CD4-positive, alpha-beta T cell treated with Interleukin-1 beta for 1 hour (primary cell): ENCODE measurements at regions not wholly inside any gene's neighbourhood (a gene's known extent, or its start where the extent isn't known, plus 50 kb on each side); places are given as distances from the start of the nearest gene placed in this dataset.

Experiments
- DNase-seq, 2 donors: peaks; one replicate each; pipeline ENCODE4 v3.0.0-alpha.2; 2020 to 2022

GRCh38 chr12:131346555-131347344 is 364.1 kb upstream of the SFSWAP start:
- DNase-seq: no peak

GRCh38 chr12:131347345-131347714 is 363.6 kb upstream of the SFSWAP start:
- DNase-seq: no peak

- DNase-seq: no peak
Measured at GRCh38 chr12:131347732-131348131, 363.2 kb upstream of the SFSWAP start.

- no peak for DNase-seq
Measured at GRCh38 chr12:131348231-131348630, 362.7 kb upstream of the SFSWAP start.

- DNase-seq: no peak
Measured at GRCh38 chr12:131348646-131349045, 362.2 kb upstream of the SFSWAP start.

- no peak for DNase-seq
Measured at GRCh38 chr12:131349397-131350127, 361.3 kb upstream of the SFSWAP start.

- no peak for DNase-seq
Measured at GRCh38 chr12:131350943-131351318, 360.0 kb upstream of the SFSWAP start.

- no peak for DNase-seq
Measured at GRCh38 chr12:131351319-131352028, 359.4 kb upstream of the SFSWAP start.

- no peak for DNase-seq
Measured at GRCh38 chr12:131352296-131352900, 358.5 kb upstream of the SFSWAP start.

GRCh38 chr12:131353376-131353775 is 357.5 kb upstream of the SFSWAP start:
- DNase-seq: no peak

GRCh38 chr12:131353826-131354225 is 357.1 kb upstream of the SFSWAP start:
- DNase-seq: no peak

- no peak for DNase-seq
Measured at GRCh38 chr12:131355361-131356245, 355.3 kb upstream of the SFSWAP start.

GRCh38 chr12:131356485-131357184 is 354.3 kb upstream of the SFSWAP start:
- no peak for DNase-seq

GRCh38 chr12:131357185-131357747 is 353.6 kb upstream of the SFSWAP start:
- no peak for DNase-seq

- no peak for DNase-seq
Measured at GRCh38 chr12:131357920-131358319, 353.0 kb upstream of the SFSWAP start.

GRCh38 chr12:131362291-131363211 is 348.3 kb upstream of the SFSWAP start:
- DNase-seq: no peak

- DNase-seq: no peak
Measured at GRCh38 chr12:131363393-131363792, 347.5 kb upstream of the SFSWAP start.

GRCh38 chr12:131363841-131364495 is 346.9 kb upstream of the SFSWAP start:
- DNase-seq: no peak
